ENCODE measurements at regions not wholly inside any gene's neighbourhood (a gene's known extent, or its start where the extent isn't known, plus 50 kb on each side); places are given as distances from the start of the nearest gene placed in this dataset.

GRCh38 chr14:22410497-22410896 lies 178.5 kb downstream of the DAD1 start:
- H3K4me1 ChIP-seq (replicated peaks in 1 of 4; ENCODE audit: control insufficient read depth in 3 of 4, insufficient read depth in 4 of 4, low read length in 3 of 4) = peaks cover 0 to 5% (median under 1%) of the 10 kb centered on the region in 4 experiments; a peak in 2 of 7 replicates
- H2BK120ac ChIP-seq (replicated peaks; ENCODE audit: low read depth, low read length) = no peak overlapping the region
- no peak overlapping the region for H4K8ac ChIP-seq (ENCODE audit: extremely low read depth, insufficient read depth, low read length)
- H3K4ac ChIP-seq (replicated peaks; ENCODE audit: insufficient read length, low read depth, low read length) = no peak overlapping the region
- H3K18ac ChIP-seq (ENCODE audit: extremely low read depth, low read length) = no peak overlapping the region
- no peak overlapping the region for H2AFZ ChIP-seq (ENCODE audit: low read length)
- no peak overlapping the region for H4K5ac ChIP-seq (ENCODE audit: insufficient read length, low read depth, low read length)
- H3K9me3 ChIP-seq (ENCODE audit: insufficient read depth in 2 of 2, low read depth in 1 of 2, low read length in 1 of 2) = no peaks in the 10 kb centered on the region
- H3K4me2 ChIP-seq (ENCODE audit: insufficient read depth in 1 of 2, low read depth in 2 of 2, low read length in 2 of 2) = no peak overlapping the region
- H3K27me3 ChIP-seq (replicated peaks in 1 of 4; ENCODE audit: control insufficient read depth in 3 of 4, extremely low read depth in 1 of 4, insufficient read depth in 3 of 4, low read length in 3 of 4) = no peaks in the 10 kb centered on the region
- H3K4me3 ChIP-seq (ENCODE audit: extremely low read depth in 1 of 4, insufficient read depth in 2 of 4, low read depth in 3 of 4, low read length in 4 of 4) = no peak overlapping the region
- POLR2A ChIA-PET (ENCODE audit: partially characterized antibody) = no interaction called here
- CTCF ChIA-PET (ENCODE audit: partially characterized antibody) = interaction anchor here (0.7 to 1.3 kb wide), 4 partner anchors 14 to 106 kb away, joined by 3 to 4 read pairs (median 3); no protein-coding TSS in a partner anchor
- no peaks in the 10 kb centered on the region for H4K20me1 ChIP-seq (replicated peaks in 1 of 2; ENCODE audit: control insufficient read depth in 1 of 2, insufficient read depth in 2 of 2, low read length in 2 of 2)
- H2AK5ac ChIP-seq (ENCODE audit: low read depth, low read length) = no peak overlapping the region
- H3K23me2 ChIP-seq (ENCODE audit: low read depth, low read length) = no peaks in the 10 kb centered on the region
- H3K23ac ChIP-seq (ENCODE audit: insufficient read length) = no peak overlapping the region
- no peaks in the 10 kb centered on the region for H3K79me2 ChIP-seq (ENCODE audit: control insufficient read depth in 1 of 2, insufficient read depth in 2 of 2, low read length in 2 of 2)
- H2BK15ac ChIP-seq (ENCODE audit: low read length) = no peak overlapping the region
- no peak overlapping the region for H2BK5ac ChIP-seq (ENCODE audit: low read depth, low read length)
- no peaks in the 10 kb centered on the region for H3K36me3 ChIP-seq (ENCODE audit: control insufficient read depth in 2 of 4, insufficient read depth in 4 of 4, low read length in 3 of 4)
- no peaks in the 10 kb centered on the region for H3K79me1 ChIP-seq (ENCODE audit: low read depth, low read length)
- FAIRE-seq = no peak
- H3K14ac ChIP-seq (ENCODE audit: insufficient read length) = no peak overlapping the region
- no peak overlapping the region for H2BK12ac ChIP-seq (ENCODE audit: low read depth, low read length)
- DNase-seq (ENCODE audit: low read depth in 1 of 2, low spot score in 2 of 2) = no peak
- H2BK20ac ChIP-seq (ENCODE audit: low read length) = no peak overlapping the region
- H3K56ac ChIP-seq (replicated peaks; ENCODE audit: insufficient read length, low read depth, low read length) = no peak overlapping the region
- no peak overlapping the region for H3K9ac ChIP-seq (replicated peaks in 1 of 4; ENCODE audit: extremely low read depth in 1 of 4, low read depth in 3 of 4, low read length in 3 of 4)
- H4K91ac ChIP-seq (replicated peaks; ENCODE audit: insufficient read length, low read length) = no peak overlapping the region
- H3K27ac ChIP-seq (ENCODE audit: low read depth, low read length) = no peak overlapping the region
- TF ChIP-seq CHD1 (IDR thresholded peaks at IDR 0.05; ENCODE audit: low read depth, low read length) (no peak), CHD2 (IDR thresholded peaks at IDR 0.05; ENCODE audit: low read length) (no peak), TCF12 (IDR thresholded peaks at IDR 0.05; ENCODE audit: low read depth, low read length) (no peak), RXRA (IDR thresholded peaks at IDR 0.05; ENCODE audit: insufficient read depth, low read depth, low read length) (no peak), RFX5 (IDR thresholded peaks at IDR 0.05; ENCODE audit: borderline replicate concordance, low read depth, low read length) (no peak), POLR2A (IDR thresholded peaks at IDR 0.05; ENCODE audit: control extremely low read depth in 1 of 2, low read depth in 2 of 2, low read length in 2 of 2) (no peak), POU5F1 (IDR thresholded peaks at IDR 0.05; ENCODE audit: low read depth, low read length) (no peak), GTF2F1 (IDR thresholded peaks at IDR 0.05; ENCODE audit: borderline replicate concordance, low read depth, low read length) (no peak), MAFK (IDR thresholded peaks at IDR 0.05; ENCODE audit: low read depth, low read length) (no peak), SP4 (IDR thresholded peaks at IDR 0.05; ENCODE audit: low read length) (no peak), KDM4A (IDR thresholded peaks at IDR 0.05; ENCODE audit: low read depth, low read length, severe bottlenecking) (no peak), TEAD4 (IDR thresholded peaks at IDR 0.05; ENCODE audit: low read depth, low read length) (no peak), RAD21 (IDR thresholded peaks at IDR 0.05 in 1 of 2, conservative IDR thresholded peaks at IDR 0.05 in 1 of 2; ENCODE audit: low read depth in 2 of 2, low read length in 2 of 2) (no peak), SP2 (IDR thresholded peaks at IDR 0.05; ENCODE audit: low read length) (no peak), SIRT6 (IDR thresholded peaks at IDR 0.05; ENCODE audit: low read length) (no peak), FOSL1 (IDR thresholded peaks at IDR 0.05; ENCODE audit: insufficient read depth, low read depth, low read length) (no peak)
